CD8-positive, alpha-beta memory T cell (primary cell): ENCODE measurements at regions not wholly inside any gene's neighbourhood (a gene's known extent, or its start where the extent isn't known, plus 50 kb on each side); places are given as distances from the start of the nearest gene placed in this dataset.
A peak's percentile ranks its signal among the peaks of the same experiment; 100 is the strongest.
"Not testable (repeated sequence)": the region's sequence is repeated elsewhere in the genome, so short reads cannot be mapped to it uniquely, and the experiment has no call there.

ENCODE experiments used
- CTCF ChIA-PET: fragments of 350-600 bp; sonication (Branson Sonifier 250); formaldehyde crosslinking; loops from one replicate; lab custom pipeline; 2021; ENCODE audit warnings: antibody characterized with exemption; lab: Charles Lee
- POLR2A ChIA-PET: fragments of 350-600 bp; sonication (Branson Sonifier 250); formaldehyde crosslinking; loops from one replicate; lab custom pipeline; 2021; ENCODE audit warnings: antibody characterized with exemption; lab: Charles Lee
- DNase-seq, 5 donors: peaks; one replicate each; pipeline versions ENCODE4 v3.0.0 to v3.0.0-alpha.2; 2020 to 2022; ENCODE audit warnings: mixed read lengths in 1 of 5
- H3K27ac ChIP-seq: one replicate; pipeline ENCODE4 v1.7.0; 2013; ENCODE audit warnings: low read depth, mild to moderate bottlenecking, low read length, moderate library complexity
- H3K27me3 ChIP-seq: 2 replicates; pipeline ENCODE4 v1.7.0; 2013; ENCODE audit warnings: low read length, mild to moderate bottlenecking; ENCODE audit not compliant: insufficient read depth, poor library complexity, severe bottlenecking
- H3K36me3 ChIP-seq: 2 replicates; pipeline ENCODE4 v1.7.0; 2013; ENCODE audit warnings: mild to moderate bottlenecking, low read length, moderate library complexity; ENCODE audit not compliant: insufficient read depth
- H3K4me1 ChIP-seq: 2 replicates; pipeline ENCODE4 v1.7.0; 2013; ENCODE audit warnings: mild to moderate bottlenecking, low read length, moderate library complexity; ENCODE audit not compliant: insufficient read depth
- H3K4me3 ChIP-seq: 2 replicates; pipeline ENCODE4 v1.7.0; 2013; ENCODE audit warnings: mild to moderate bottlenecking, low read length
- H3K9me3 ChIP-seq: 2 replicates; pipeline ENCODE4 v1.7.0; 2013; ENCODE audit warnings: mild to moderate bottlenecking, low read length
- H3K27ac Mint-ChIP-seq, 8 donors: one replicate each; pipeline ENCODE4 v1.8.0; 2020 to 2021; ENCODE audit warnings: mixed read lengths in 8 of 8, mild to moderate bottlenecking in 6 of 8, inconsistent platforms in 3 of 8, moderate library complexity in 3 of 8
- H3K27me3 Mint-ChIP-seq, 2 donors: one replicate each; pipeline ENCODE4 v1.8.0; 2020 to 2021; ENCODE audit warnings: mixed read lengths in 2 of 2, mild to moderate bottlenecking in 1 of 2, moderate library complexity in 1 of 2
- H3K36me3 Mint-ChIP-seq, 3 donors: one replicate each; pipeline ENCODE4 v1.8.0; 2020 to 2021; ENCODE audit warnings: mixed read lengths in 3 of 3, inconsistent platforms in 1 of 3, mild to moderate bottlenecking in 1 of 3
- H3K4me1 Mint-ChIP-seq, 3 donors: one replicate each; pipeline ENCODE4 v1.8.0; 2020 to 2021; ENCODE audit warnings: mixed read lengths in 3 of 3, inconsistent platforms in 1 of 3, mild to moderate bottlenecking in 1 of 3
- H3K4me3 Mint-ChIP-seq, 7 donors: one replicate each; pipeline ENCODE4 v1.8.0; 2020 to 2021; ENCODE audit warnings: mixed read lengths in 7 of 7, mild to moderate bottlenecking in 6 of 7, moderate library complexity in 4 of 7, inconsistent platforms in 2 of 7
- H3K9me3 Mint-ChIP-seq, 5 donors: one replicate each; pipeline ENCODE4 v1.8.0; 2020 to 2022; ENCODE audit warnings: mixed read lengths in 5 of 5, mild to moderate bottlenecking in 3 of 5, moderate library complexity in 2 of 5, inconsistent platforms in 1 of 5

- DNase-seq, H3K36me3 Mint-ChIP-seq, H3K27me3 Mint-ChIP-seq, H3K9me3 ChIP-seq, H3K36me3 ChIP-seq, H3K4me3 ChIP-seq, H3K27ac ChIP-seq, H3K4me1 Mint-ChIP-seq, POLR2A ChIA-PET, H3K27me3 ChIP-seq, CTCF ChIA-PET, H3K4me3 Mint-ChIP-seq, H3K27ac Mint-ChIP-seq, H3K4me1 ChIP-seq, H3K9me3 Mint-ChIP-seq: not testable (repeated sequence)
Measured at GRCh38 chr13:18608851-18609250, 572.8 kb downstream of the TUBA3C start.

DNA sequence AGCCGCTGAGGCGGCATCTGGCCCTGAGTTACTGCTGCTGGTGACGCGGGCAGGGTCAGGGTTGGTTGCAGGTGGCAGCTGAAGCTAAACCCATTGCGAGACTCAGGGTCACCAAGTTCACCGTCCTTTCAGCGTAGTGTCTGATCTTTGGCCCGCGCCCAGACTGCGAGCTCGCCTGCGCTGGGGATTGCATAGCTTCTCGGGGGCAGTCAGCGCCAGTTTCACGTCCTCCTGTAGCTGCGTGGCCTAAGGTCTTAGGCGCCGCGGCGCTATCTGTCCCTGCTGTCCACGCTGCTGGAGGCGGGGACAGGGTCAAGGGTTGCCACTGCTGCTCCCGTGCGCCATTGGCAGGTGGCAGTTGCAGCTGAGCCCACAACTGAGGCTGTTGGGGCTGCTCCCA lies 581.3 kb downstream of the TUBA3C start:
- H3K4me3 ChIP-seq, H3K27ac ChIP-seq, H3K27me3 ChIP-seq, H3K9me3 ChIP-seq, DNase-seq, POLR2A ChIA-PET, H3K4me3 Mint-ChIP-seq, H3K4me1 ChIP-seq, H3K36me3 ChIP-seq, CTCF ChIA-PET, H3K9me3 Mint-ChIP-seq, H3K27me3 Mint-ChIP-seq, H3K4me1 Mint-ChIP-seq, H3K27ac Mint-ChIP-seq, H3K36me3 Mint-ChIP-seq: not testable (repeated sequence)

- H3K36me3 Mint-ChIP-seq, CTCF ChIA-PET, POLR2A ChIA-PET, H3K27ac Mint-ChIP-seq, H3K4me1 ChIP-seq, H3K9me3 ChIP-seq, H3K4me3 ChIP-seq, H3K27me3 ChIP-seq, H3K27ac ChIP-seq, H3K9me3 Mint-ChIP-seq, H3K27me3 Mint-ChIP-seq, H3K4me3 Mint-ChIP-seq, H3K4me1 Mint-ChIP-seq, H3K36me3 ChIP-seq: not testable (repeated sequence)
- DNase-seq: peak in 2 of 5 donors; percentile 10 to 29
Measured at GRCh38 chr13:18599791-18600211, 581.8 kb downstream of the TUBA3C start.

DNA sequence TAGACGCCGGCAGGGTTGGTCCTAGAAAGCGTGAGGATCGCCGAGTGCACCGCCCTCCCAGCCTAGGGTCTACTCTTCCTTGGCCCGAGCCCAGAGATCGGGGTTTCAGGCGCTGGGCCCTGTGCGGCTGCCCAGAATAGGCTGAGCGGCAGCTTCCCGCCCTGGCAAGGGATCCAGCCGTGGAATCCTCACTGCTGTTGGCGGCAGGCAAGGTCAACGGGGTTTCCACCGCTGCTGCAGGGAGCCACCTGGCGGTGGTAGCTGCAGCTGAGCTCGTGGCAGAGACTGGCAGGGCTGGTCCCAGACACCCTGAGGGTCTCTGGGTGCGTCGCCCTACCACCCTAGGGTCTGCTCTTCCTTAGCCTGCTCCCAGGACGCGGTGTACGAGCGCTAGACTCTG lies 583.1 kb downstream of the TUBA3C start:
- H3K9me3 Mint-ChIP-seq: peaks cover 3 to 15% (median 10%) of the 10 kb centered on the region in 5 donors
- H3K4me1 ChIP-seq, H3K27ac Mint-ChIP-seq, H3K27ac ChIP-seq, H3K4me3 Mint-ChIP-seq, H3K27me3 ChIP-seq, DNase-seq, POLR2A ChIA-PET, H3K9me3 ChIP-seq, H3K4me1 Mint-ChIP-seq, H3K4me3 ChIP-seq, H3K36me3 ChIP-seq, H3K27me3 Mint-ChIP-seq, H3K36me3 Mint-ChIP-seq, CTCF ChIA-PET: not testable (repeated sequence)

DNA sequence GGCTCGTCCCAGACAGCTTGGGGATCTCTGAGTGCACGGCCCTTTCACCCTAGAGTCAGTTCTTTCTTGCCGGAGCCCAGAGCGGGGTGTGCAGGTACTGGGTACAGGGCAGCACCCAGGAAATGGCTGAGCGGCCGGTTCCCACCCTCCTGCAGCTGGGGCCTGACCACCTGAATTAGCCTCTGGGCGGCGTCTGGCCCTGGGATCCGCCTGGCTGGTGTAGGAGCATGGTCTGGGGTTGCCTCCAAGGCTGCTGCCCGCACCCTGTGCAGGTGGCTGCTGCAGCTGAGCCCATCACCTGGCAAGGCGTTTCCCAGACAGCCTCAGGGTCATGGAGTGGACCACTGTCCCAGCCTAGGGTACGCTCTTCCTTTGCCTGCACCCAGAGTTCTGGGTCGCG lies 583.7 kb downstream of the TUBA3C start:
- CTCF ChIA-PET, H3K27ac ChIP-seq, H3K4me1 Mint-ChIP-seq, POLR2A ChIA-PET, H3K27me3 ChIP-seq, H3K36me3 ChIP-seq, H3K4me3 Mint-ChIP-seq, H3K9me3 ChIP-seq, H3K4me3 ChIP-seq, H3K4me1 ChIP-seq, DNase-seq, H3K27me3 Mint-ChIP-seq, H3K36me3 Mint-ChIP-seq, H3K27ac Mint-ChIP-seq: not testable (repeated sequence)
- H3K9me3 Mint-ChIP-seq: peaks cover 3 to 15% (median 10%) of the 10 kb centered on the region in 5 donors

GRCh38 chr13:18577103-18577502 lies 604.5 kb downstream of the TUBA3C start:
- DNase-seq, H3K27ac Mint-ChIP-seq, H3K27me3 Mint-ChIP-seq, H3K27ac ChIP-seq, H3K27me3 ChIP-seq, H3K36me3 Mint-ChIP-seq, H3K4me1 Mint-ChIP-seq, H3K36me3 ChIP-seq, H3K9me3 ChIP-seq, POLR2A ChIA-PET, H3K9me3 Mint-ChIP-seq, CTCF ChIA-PET, H3K4me3 ChIP-seq, H3K4me3 Mint-ChIP-seq, H3K4me1 ChIP-seq: not testable (repeated sequence)

DNA sequence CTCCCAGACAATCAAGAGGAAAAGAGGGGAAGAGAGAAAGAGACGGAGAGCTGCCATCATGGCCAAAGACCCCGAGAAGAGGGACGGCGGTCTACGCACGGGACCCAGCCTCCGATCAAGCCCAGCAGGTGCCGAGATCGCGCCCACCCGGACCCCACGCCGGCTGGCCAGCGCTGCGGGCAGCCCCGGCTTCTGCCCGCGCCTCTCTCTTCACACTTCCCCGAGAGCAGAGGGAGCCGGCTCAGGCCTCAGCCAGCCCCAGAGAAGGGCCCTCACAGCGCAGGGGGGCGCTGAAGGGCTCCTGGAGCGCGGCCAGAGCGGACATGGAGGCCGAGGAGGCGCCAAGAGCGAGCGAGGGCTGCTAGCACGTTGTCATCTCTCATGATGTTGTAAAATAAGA lies 613.7 kb downstream of the TUBA3C start:
- H3K4me3 Mint-ChIP-seq, H3K27me3 Mint-ChIP-seq, H3K36me3 ChIP-seq, H3K27ac ChIP-seq, H3K27ac Mint-ChIP-seq, H3K9me3 ChIP-seq, CTCF ChIA-PET, H3K4me3 ChIP-seq, H3K4me1 ChIP-seq, H3K4me1 Mint-ChIP-seq, DNase-seq, H3K9me3 Mint-ChIP-seq, H3K27me3 ChIP-seq, H3K36me3 Mint-ChIP-seq, POLR2A ChIA-PET: not testable (repeated sequence)
